AG09309 (cell line): ENCODE measurements at regions not wholly inside any gene's neighbourhood (a gene's known extent, or its start where the extent isn't known, plus 50 kb on each side); places are given as distances from the start of the nearest gene placed in this dataset.

Experiments
- DNase-seq: peaks from one replicate; pipeline ENCODE4 v3.0.0-alpha.2; 2010; ENCODE audit warnings: low read depth
- H3K4me3 ChIP-seq: 2 replicates; pipeline ENCODE4 v1.5.1; 2011; ENCODE audit warnings: mild to moderate bottlenecking, low read depth, low read length, moderate library complexity; ENCODE audit not compliant: control insufficient read depth
- TF ChIP-seq, protein P1 (sequence below): IDR thresholded peaks from 2 replicates; pipeline ENCODE4 v1.5.1; 2011; ENCODE audit warnings: mild to moderate bottlenecking, low read depth, low read length, inconsistent platforms; ENCODE audit not compliant: insufficient read depth, control insufficient read depth; ENCODE audit errors: missing control alignments

DNA sequence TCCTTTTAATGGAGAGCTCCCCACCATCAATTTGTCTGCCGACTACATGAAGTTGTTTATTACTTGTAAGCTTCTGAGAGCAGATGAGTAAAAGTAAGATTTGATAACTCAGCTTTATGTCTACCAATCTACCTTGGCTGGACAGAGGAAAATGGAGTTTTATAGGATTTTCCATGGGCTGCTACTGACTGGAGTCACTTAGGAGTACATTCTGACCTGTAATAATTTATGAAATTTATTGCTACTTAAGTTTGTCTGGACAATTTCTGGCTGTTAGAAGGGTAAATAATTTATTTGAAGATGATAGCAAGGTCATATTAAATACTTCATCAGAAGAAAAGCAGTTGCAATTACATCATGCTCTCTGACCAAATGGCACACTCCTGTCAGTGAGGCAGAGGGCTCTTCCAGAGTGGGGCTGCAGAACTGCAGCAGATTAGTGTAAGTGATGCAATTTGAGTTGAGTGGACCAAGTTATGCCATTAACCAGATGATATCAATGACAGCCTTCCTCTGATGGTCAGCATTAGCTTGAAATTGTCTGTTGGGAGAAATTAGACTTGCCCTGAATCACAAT lies 736.7 kb upstream of the PTBP2 start:
- TF ChIP-seq, protein P1, sequence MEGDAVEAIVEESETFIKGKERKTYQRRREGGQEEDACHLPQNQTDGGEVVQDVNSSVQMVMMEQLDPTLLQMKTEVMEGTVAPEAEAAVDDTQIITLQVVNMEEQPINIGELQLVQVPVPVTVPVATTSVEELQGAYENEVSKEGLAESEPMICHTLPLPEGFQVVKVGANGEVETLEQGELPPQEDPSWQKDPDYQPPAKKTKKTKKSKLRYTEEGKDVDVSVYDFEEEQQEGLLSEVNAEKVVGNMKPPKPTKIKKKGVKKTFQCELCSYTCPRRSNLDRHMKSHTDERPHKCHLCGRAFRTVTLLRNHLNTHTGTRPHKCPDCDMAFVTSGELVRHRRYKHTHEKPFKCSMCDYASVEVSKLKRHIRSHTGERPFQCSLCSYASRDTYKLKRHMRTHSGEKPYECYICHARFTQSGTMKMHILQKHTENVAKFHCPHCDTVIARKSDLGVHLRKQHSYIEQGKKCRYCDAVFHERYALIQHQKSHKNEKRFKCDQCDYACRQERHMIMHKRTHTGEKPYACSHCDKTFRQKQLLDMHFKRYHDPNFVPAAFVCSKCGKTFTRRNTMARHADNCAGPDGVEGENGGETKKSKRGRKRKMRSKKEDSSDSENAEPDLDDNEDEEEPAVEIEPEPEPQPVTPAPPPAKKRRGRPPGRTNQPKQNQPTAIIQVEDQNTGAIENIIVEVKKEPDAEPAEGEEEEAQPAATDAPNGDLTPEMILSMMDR = no peak
- no peak for DNase-seq
- no peak overlapping the region for H3K4me3 ChIP-seq

- no peak overlapping the region for H3K4me3 ChIP-seq
- no peak for DNase-seq
- TF ChIP-seq, protein P1 = no peak
These were observed 731.6 kb upstream of the PTBP2 start for GRCh38 chr1:95990033-95990432.

GRCh38 chr1:95991787-95992520 lies 729.6 kb upstream of the PTBP2 start:
- no peak for DNase-seq
- H3K4me3 ChIP-seq = no peak overlapping the region
- TF ChIP-seq, protein P1 = no peak

DNA sequence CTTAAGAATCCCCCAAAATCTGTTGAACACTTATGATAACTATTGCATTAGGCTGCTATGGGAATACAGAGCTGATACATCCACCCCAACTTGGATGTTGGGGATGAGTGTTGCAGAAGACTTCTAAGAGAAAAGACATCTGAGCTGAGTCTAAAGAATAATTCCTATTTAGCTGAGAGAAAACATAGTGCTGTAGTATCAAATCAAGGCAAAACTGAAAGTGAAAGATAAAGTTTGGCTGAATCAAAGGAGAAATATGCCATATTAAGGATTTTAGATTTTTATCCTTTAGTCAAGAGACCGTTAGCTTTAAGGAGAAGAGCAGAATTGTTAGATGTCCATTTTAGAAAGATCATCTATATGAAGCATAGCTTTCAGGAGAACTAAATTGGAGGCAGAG lies 726.9 kb upstream of the PTBP2 start:
- no peak for DNase-seq
- H3K4me3 ChIP-seq = no peak overlapping the region
- TF ChIP-seq, protein P1 = no peak

GRCh38 chr1:96002201-96002600 lies 719.4 kb upstream of the PTBP2 start:
- DNase-seq = no peak
- H3K4me3 ChIP-seq = no peak overlapping the region
- TF ChIP-seq, protein P1 = no peak

GRCh38 chr1:96002969-96003964 lies 718.3 kb upstream of the PTBP2 start:
- no peak overlapping the region for H3K4me3 ChIP-seq
- no peak for DNase-seq
- TF ChIP-seq, protein P1 = no peak
